HepG2 (cell line): ENCODE measurements at regions not wholly inside any gene's neighbourhood (a gene's known extent, or its start where the extent isn't known, plus 50 kb on each side); places are given as distances from the start of the nearest gene placed in this dataset.

Experiments
- ATAC-seq: fragments of 200-7000 bp; cut with Tn5 transposase; 3 replicates; pipeline ENCODE4 v1.9.1; 2020; ENCODE audit warnings: mild to moderate bottlenecking, moderate library complexity
- BruUV-seq: library from RNA; stranded (reverse); fragments of 400-500 nt; replicated peaks from 2 replicates; lab custom pipeline; 2021; lab: Mats Ljungman, UMichigan
- CTCF ChIA-PET: fragments of 300-600 bp; formaldehyde crosslinking; extraction: SDS; loops from one replicate; lab custom pipeline; 2021; ENCODE audit warnings: low total read pairs, inconsistent platforms, low intra/inter-chr PET ratio; lab: Yijun Ruan, JAX
- POLR2A ChIA-PET: fragments of 350-600 bp; sonication (Branson Sonifier 250); formaldehyde crosslinking; loops from one replicate; lab custom pipeline; 2020; ENCODE audit warnings: antibody characterized with exemption, inconsistent platforms; lab: Yijun Ruan, JAX
- DNase-seq: peaks from one replicate; pipeline ENCODE4 v3.0.0-alpha.2; 2015; ENCODE audit warnings: low spot score
- FAIRE-seq: peaks from 3 replicates; lab custom pipeline; 2011; peaks lifted over from hg19 to GRCh38; lab: Jason Lieb, UNC
- H2AFZ ChIP-seq: one replicate; pipeline ENCODE4 v1.6.1; 2011; ENCODE audit warnings: low read length, inconsistent platforms
- H3K27ac ChIP-seq: fragments of 300-600 bp; 3 replicates; pipeline ENCODE4 v1.8.0; 2011; ENCODE audit warnings: mixed run types, mild to moderate bottlenecking, mixed read lengths, low read length, inconsistent platforms; ENCODE audit not compliant: insufficient read depth; ENCODE audit errors: extremely low read length
- H3K27me3 ChIP-seq, 2 experiments: fragments of 200-600 bp in 1 of 2; 2 replicates in 1 of 2; 3 replicates in 1 of 2; pipeline versions ENCODE4 v1.6.0 to v1.8.0; 2011; ENCODE audit warnings: low read length in 2 of 2, mild to moderate bottlenecking in 2 of 2, moderate library complexity in 2 of 2, inconsistent platforms in 1 of 2; ENCODE audit not compliant: insufficient read depth in 2 of 2, control insufficient read depth in 1 of 2
- H3K36me3 ChIP-seq, 2 experiments: fragments of 200-600 bp in 1 of 2; replicated peaks in 1 of 2; 2 replicates in 1 of 2; 3 replicates in 1 of 2; pipeline versions ENCODE4 v1.5.1 to v1.8.0; 2011; ENCODE audit warnings: low read length in 2 of 2, inconsistent platforms in 1 of 2; ENCODE audit not compliant: insufficient read depth in 2 of 2, control insufficient read depth in 1 of 2
- H3K4me1 ChIP-seq: 2 replicates; pipeline ENCODE4 v1.5.1; 2012; ENCODE audit warnings: low read length, inconsistent platforms; ENCODE audit not compliant: insufficient read depth
- H3K4me2 ChIP-seq: 2 replicates; pipeline ENCODE4 v1.6.0; 2011; ENCODE audit warnings: low read depth, low read length, inconsistent platforms
- H3K4me3 ChIP-seq, 3 experiments: fragments of 200-600 bp in 1 of 3; sonication (generic), shearing (Covaris generic) in 1 of 3; replicated peaks in 1 of 3; 2 replicates each; pipeline ENCODE4 v1.5.1; 2011 to 2016; ENCODE audit warnings: low read length in 3 of 3, inconsistent platforms in 2 of 3, low read depth in 2 of 3, mild to moderate bottlenecking in 2 of 3, control low read depth in 1 of 3, mixed read lengths in 1 of 3; ENCODE audit not compliant: insufficient read depth in 1 of 3
- H3K79me2 ChIP-seq: one replicate; pipeline ENCODE4 v1.6.1; 2011; ENCODE audit warnings: low read length, inconsistent platforms; ENCODE audit not compliant: insufficient read depth
- H3K9ac ChIP-seq: 2 replicates; pipeline ENCODE4 v1.6.0; 2011; ENCODE audit warnings: mild to moderate bottlenecking, low read depth, low read length, inconsistent platforms; ENCODE audit not compliant: insufficient read depth
- H3K9me3 ChIP-seq: 2 replicates; pipeline ENCODE4 v1.5.1; 2012; ENCODE audit warnings: mild to moderate bottlenecking, low read length
- H4K20me1 ChIP-seq: 2 replicates; pipeline ENCODE4 v1.6.0; 2011; ENCODE audit warnings: inconsistent platforms, mild to moderate bottlenecking, low read length, moderate library complexity; ENCODE audit not compliant: insufficient read depth
- AGO1 ChIP-seq: fragments of 200-400 bp; formaldehyde crosslinking; IDR thresholded peaks from 2 replicates; pipeline ENCODE4 v1.6.1; 2017; ENCODE audit warnings: mild to moderate bottlenecking, low read depth, low read length, moderate library complexity; ENCODE audit not compliant: poor library complexity, severe bottlenecking
- ATF7-NPFF ChIP-seq: sonication (generic); formaldehyde crosslinking; IDR thresholded peaks from 2 replicates; pipeline ENCODE4 v1.8.1; 2023; ENCODE audit warnings: mild to moderate bottlenecking, low read depth, missing genetic modification reagents, moderate library complexity
- GATAD1 ChIP-seq: IDR thresholded peaks from 2 replicates; pipeline ENCODE4 v1.6.1; 2016; ENCODE audit warnings: missing genetic modification reagents, missing compliant biosample characterization
- KDM1A ChIP-seq: IDR thresholded peaks from 2 replicates; pipeline ENCODE4 v1.6.1; 2016; ENCODE audit warnings: missing compliant biosample characterization
- MTA3 ChIP-seq: sonication (generic); formaldehyde crosslinking; IDR thresholded peaks from 2 replicates; pipeline ENCODE4 v1.4.0; 2020; ENCODE audit warnings: missing genetic modification reagents
- TEAD3 ChIP-seq: optimal IDR thresholded peaks from 2 replicates; pipeline ENCODE3; 2016; ENCODE audit warnings: borderline replicate concordance
- ZC3H13 ChIP-seq: sonication (generic); formaldehyde crosslinking; IDR thresholded peaks from 2 replicates; pipeline ENCODE4 v1.8.1; 2023; ENCODE audit warnings: mild to moderate bottlenecking, missing genetic modification reagents, moderate library complexity
- ZNF235 ChIP-seq: sonication (generic); formaldehyde crosslinking; IDR thresholded peaks from 2 replicates; pipeline ENCODE4 v1.8.1; 2023; ENCODE audit warnings: mild to moderate bottlenecking, missing genetic modification reagents, borderline replicate concordance
- ZNF710 ChIP-seq: sonication (generic); formaldehyde crosslinking; IDR thresholded peaks from 2 replicates; pipeline ENCODE4 v1.5.0; 2020; ENCODE audit warnings: mild to moderate bottlenecking, missing genetic modification reagents, borderline replicate concordance
- ZNF790 ChIP-seq: sonication (generic); formaldehyde crosslinking; IDR thresholded peaks from 2 replicates; pipeline ENCODE4 v1.8.0; 2022; ENCODE audit warnings: missing genetic modification reagents, mild to moderate bottlenecking, borderline replicate concordance
- ZSCAN22 ChIP-seq: sonication (generic); formaldehyde crosslinking; IDR thresholded peaks from 2 replicates; pipeline ENCODE4 v1.4.0; 2020; ENCODE audit warnings: mild to moderate bottlenecking, missing genetic modification reagents
- WGBS: methylation state at CpG from one replicate; pipeline ENCODE4 v1.1.6; 2017; ENCODE audit warnings: low lambda C conversion rate; 5-methylcytosine and 5-hydroxymethylcytosine counted together
- in situ Hi-C: cut with HindIII; loops from 2 replicates; pipeline ENCODE4 v1.10.0; 2017; ENCODE audit warnings: low pct_unique_long_range_greater_than_20kb; ENCODE audit not compliant: extremely low pct_ligation_motif_present
- intact Hi-C: fragments of 100-400 bp; cut with micrococcal nuclease; formaldehyde crosslinking; loops from one replicate; pipeline ENCODE4 v1.10.0; 2022; ENCODE audit not compliant: unreplicated experiment

GRCh38 chr10:77726732-77727131 lies 89.1 kb upstream of the KCNMA1 start:
- FAIRE-seq (no peak), DNase-seq (no peak), ATAC-seq (no peak)
- ChIA-PET POLR2A (no interaction called here), CTCF (no interaction called here)
- H3K9me3 ChIP-seq = no peaks in the 10 kb centered on the region
- no peaks in the 10 kb centered on the region for H4K20me1 ChIP-seq
- no peak overlapping the region for H3K4me3 ChIP-seq
- H3K27me3 ChIP-seq = 0 out of 5 replicates have a peak, but pooled peaks cover 0 to 3% of the 10 kb centered on the region in 2 experiments
- no TSS peak for BruUV-seq
- no peak overlapping the region for H3K27ac ChIP-seq
- intact Hi-C loops (no loop called here), in situ Hi-C loops (no loop called here)
- H3K4me2 ChIP-seq = no peak overlapping the region
- 24% methylated on average over 3 of the region's 3 CpGs for WGBS
- H3K79me2 ChIP-seq = no peaks in the 10 kb centered on the region
- no peaks in the 10 kb centered on the region for H3K4me1 ChIP-seq
- H3K9ac ChIP-seq = no peak overlapping the region
- H3K36me3 ChIP-seq = no peaks in the 10 kb centered on the region
- no peak overlapping the region for H2AFZ ChIP-seq
- no peak for TF ChIP-seq ZC3H13 (CRISPR knock-in tag)
- TF ChIP-seq ZNF790 (CRISPR knock-in tag) = no peak
- TF ChIP-seq ATF7-NPFF (CRISPR knock-in tag) = no peak
- TF ChIP-seq ZNF235 (CRISPR knock-in tag) = no peak
- no peak for TF ChIP-seq KDM1A (CRISPR knock-in tag)
- no peak for TF ChIP-seq MTA3 (CRISPR knock-in tag)
- TF ChIP-seq AGO1 = no peak
- no peak for TF ChIP-seq ZSCAN22
- no peak for TF ChIP-seq GATAD1 (CRISPR knock-in tag)
- TF ChIP-seq TEAD3 (CRISPR knock-in tag) = no peak
- no peak for TF ChIP-seq ZNF710 (CRISPR knock-in tag)
